Type B pancreatic cell (in vitro differentiated cells): ENCODE measurements at regions not wholly inside any gene's neighbourhood (a gene's known extent, or its start where the extent isn't known, plus 50 kb on each side); places are given as distances from the start of the nearest gene placed in this dataset.

Source experiments
- DNase-seq: peaks from one replicate; pipeline ENCODE4 v3.0.0; 2021; ENCODE audit warnings: mixed read lengths; ENCODE audit not compliant: unreplicated experiment; ENCODE audit errors: extremely low spot score
- H3K27ac Mint-ChIP-seq: 2 replicates; pipeline ENCODE4 v1.8.0; 2021; ENCODE audit warnings: mild to moderate bottlenecking, mixed read lengths
- H3K27me3 Mint-ChIP-seq: 2 replicates; pipeline ENCODE4 v1.8.0; 2021; ENCODE audit warnings: mixed read lengths
- H3K36me3 Mint-ChIP-seq: 2 replicates; pipeline ENCODE4 v1.8.0; 2021; ENCODE audit warnings: mixed read lengths
- H3K4me1 Mint-ChIP-seq: one replicate; pipeline ENCODE4 v1.8.0; 2021; ENCODE audit warnings: mixed read lengths; ENCODE audit not compliant: unreplicated experiment
- H3K4me3 Mint-ChIP-seq: 2 replicates; pipeline ENCODE4 v1.8.0; 2021; ENCODE audit warnings: mild to moderate bottlenecking, mixed read lengths
- H3K9me3 Mint-ChIP-seq: 2 replicates; pipeline ENCODE4 v1.8.0; 2021; ENCODE audit warnings: mixed read lengths
- TF ChIP-seq, protein P1 (sequence below): fragments of 200-600 bp; sonication (generic); conservative IDR thresholded peaks from 2 replicates; pipeline ENCODE4 v1.5.0; 2021; ENCODE audit warnings: antibody characterized with exemption, mild to moderate bottlenecking

DNA sequence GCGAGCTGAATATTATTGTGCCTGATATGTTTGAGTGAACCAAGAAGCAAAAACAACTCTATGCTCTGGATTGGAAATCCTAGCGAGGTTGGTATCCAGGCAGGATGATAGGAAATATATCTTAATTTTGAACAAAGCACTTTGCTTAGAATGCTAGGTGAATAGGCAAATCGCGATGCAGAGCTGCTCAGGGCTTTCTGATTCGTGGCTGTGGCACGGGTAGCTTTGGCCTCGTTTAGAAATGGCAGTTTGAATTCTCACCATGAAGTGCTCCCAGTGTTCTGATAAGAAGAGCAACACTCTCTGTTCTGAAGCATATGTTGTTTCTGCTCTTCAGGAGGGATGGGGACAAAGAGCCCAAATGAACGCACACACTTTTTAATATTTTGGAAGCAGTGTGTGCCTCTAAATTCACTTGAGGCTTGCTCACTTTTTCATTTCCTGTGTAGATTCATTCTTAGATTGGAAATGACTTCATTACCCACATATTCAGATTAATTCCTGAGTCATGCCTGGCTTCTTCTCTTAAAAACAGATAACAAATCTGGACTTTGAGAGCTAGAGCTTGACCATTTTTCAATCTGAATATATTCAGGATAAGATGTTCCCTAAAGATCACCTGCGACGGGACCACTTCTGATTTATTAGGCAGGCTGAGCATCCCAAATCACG, 200.9 kb downstream of the RPAP3 start:
- Mint-ChIP-seq H3K36me3 (no peaks in the 10 kb centered on the region), H3K9me3 (peaks cover 4% of the 10 kb centered on the region), H3K27ac (no peak overlapping the region), H3K4me3 (no peak overlapping the region), H3K27me3 (peaks cover 14% of the 10 kb centered on the region), H3K4me1 (no peaks in the 10 kb centered on the region)
- TF ChIP-seq, protein P1, sequence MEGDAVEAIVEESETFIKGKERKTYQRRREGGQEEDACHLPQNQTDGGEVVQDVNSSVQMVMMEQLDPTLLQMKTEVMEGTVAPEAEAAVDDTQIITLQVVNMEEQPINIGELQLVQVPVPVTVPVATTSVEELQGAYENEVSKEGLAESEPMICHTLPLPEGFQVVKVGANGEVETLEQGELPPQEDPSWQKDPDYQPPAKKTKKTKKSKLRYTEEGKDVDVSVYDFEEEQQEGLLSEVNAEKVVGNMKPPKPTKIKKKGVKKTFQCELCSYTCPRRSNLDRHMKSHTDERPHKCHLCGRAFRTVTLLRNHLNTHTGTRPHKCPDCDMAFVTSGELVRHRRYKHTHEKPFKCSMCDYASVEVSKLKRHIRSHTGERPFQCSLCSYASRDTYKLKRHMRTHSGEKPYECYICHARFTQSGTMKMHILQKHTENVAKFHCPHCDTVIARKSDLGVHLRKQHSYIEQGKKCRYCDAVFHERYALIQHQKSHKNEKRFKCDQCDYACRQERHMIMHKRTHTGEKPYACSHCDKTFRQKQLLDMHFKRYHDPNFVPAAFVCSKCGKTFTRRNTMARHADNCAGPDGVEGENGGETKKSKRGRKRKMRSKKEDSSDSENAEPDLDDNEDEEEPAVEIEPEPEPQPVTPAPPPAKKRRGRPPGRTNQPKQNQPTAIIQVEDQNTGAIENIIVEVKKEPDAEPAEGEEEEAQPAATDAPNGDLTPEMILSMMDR: no peak
- DNase-seq: no peak

DNA sequence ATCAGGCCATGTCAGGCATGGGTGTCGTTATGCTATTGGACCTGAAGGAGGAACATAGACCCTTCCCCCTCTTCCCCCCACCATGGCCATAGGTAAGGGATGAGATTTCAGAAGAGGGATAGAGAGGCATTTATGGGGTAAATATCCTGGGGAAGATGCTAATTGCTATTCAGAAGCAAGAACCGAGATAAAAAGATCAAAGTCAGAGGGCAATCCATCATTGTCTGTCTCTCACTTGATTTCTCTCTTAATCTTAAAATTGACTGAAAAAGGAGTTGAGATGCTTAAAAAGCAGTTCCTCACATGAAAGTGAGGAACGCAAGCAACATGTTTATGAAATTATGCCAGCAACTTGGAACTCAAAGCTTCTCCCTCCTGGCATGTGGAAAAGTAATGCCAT, 212.0 kb downstream of the RPAP3 start:
- H3K27ac Mint-ChIP-seq: no peak overlapping the region
- no peaks in the 10 kb centered on the region for H3K4me1 Mint-ChIP-seq
- peaks cover 18% of the 10 kb centered on the region for H3K27me3 Mint-ChIP-seq
- H3K36me3 Mint-ChIP-seq: no peaks in the 10 kb centered on the region
- no peak for DNase-seq
- H3K4me3 Mint-ChIP-seq: no peak overlapping the region
- H3K9me3 Mint-ChIP-seq: peaks cover 3% of the 10 kb centered on the region
- TF ChIP-seq, protein P1: no peak

DNA sequence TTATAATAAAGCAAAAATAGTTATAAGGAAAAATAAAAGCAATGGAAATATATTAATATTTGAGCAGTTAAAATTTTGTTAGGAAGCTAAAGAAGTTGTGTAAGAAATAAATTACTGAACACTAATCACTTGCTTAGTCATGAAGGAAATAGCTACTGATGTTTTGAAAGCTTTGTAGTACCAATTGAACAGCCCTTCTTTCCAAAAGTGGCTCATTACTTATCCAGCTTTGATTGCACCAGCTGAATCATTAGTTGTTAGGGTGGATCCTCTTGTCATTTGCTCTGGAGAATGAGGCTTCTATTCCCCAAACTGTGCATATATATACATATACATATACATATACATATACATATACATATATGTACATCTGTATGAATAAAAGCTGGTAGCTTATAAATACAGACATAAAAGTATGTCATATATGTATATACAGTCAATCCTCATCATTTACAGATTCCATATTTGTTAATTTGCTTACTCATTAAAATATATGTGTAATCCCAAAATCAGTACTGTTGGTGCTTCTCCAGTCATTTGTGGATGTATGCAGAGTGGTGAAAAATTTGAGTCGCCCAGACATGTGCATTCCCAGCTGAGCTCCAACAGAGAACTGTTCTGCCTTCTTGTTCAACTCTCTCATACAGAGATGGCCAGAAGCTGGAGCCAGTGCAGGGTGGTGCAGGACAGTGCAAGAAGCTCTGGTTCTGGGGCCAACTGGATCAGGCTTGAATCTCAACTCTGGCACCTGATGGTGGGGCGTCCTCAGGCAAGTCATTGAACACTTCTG, 214.1 kb downstream of the RPAP3 start:
- Mint-ChIP-seq H3K27ac (no peak overlapping the region), H3K27me3 (peaks cover 25% of the 10 kb centered on the region), H3K9me3 (peaks cover 4% of the 10 kb centered on the region), H3K36me3 (no peaks in the 10 kb centered on the region), H3K4me3 (no peak overlapping the region), H3K4me1 (no peaks in the 10 kb centered on the region)
- no peak for DNase-seq
- TF ChIP-seq, protein P1: no peak

DNA sequence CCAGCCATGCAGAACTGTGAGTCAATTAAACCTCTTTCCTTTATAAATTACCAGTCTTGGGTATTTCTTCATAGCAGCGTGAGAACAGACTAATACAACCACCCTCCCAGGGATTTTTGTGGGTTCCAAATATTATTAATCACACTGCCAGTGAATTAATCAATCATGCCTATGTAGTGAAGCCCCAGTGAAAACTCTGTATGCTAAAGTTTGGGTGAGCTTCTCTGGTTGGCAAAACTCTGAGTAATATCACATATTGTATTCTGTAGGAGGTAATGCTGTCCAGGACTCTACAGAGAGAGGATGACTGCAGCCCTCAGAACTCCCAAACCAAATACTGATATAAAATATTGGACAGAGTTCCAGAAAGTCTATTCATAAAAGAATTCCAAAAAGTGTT, 216.9 kb downstream of the RPAP3 start:
- no peak overlapping the region for H3K27ac Mint-ChIP-seq
- H3K9me3 Mint-ChIP-seq: peaks cover 4% of the 10 kb centered on the region
- no peak for DNase-seq
- H3K4me1 Mint-ChIP-seq: no peaks in the 10 kb centered on the region
- H3K4me3 Mint-ChIP-seq: no peak overlapping the region
- TF ChIP-seq, protein P1: no peak
- no peaks in the 10 kb centered on the region for H3K36me3 Mint-ChIP-seq
- peaks cover 27% of the 10 kb centered on the region for H3K27me3 Mint-ChIP-seq

DNA sequence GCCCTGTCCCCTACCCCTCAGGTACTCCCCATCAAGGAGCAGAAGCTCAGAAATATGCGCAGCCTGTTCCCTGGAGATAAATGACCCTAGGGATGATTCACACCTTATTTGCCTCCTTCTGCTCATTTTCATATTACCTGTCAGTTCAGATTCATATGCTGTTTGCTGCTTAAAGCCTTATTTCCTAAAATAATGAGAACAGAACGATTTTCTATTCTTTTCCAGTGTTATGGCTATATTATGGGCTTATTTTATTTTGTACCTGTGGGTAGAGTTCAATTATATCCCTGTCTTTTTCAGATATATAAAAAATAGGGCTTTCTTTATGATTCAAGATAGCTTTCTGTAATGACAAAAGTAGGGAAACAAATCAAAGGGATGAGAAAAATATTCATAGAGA, 224.8 kb downstream of the RPAP3 start:
- DNase-seq: no peak
- no peaks in the 10 kb centered on the region for H3K4me1 Mint-ChIP-seq
- TF ChIP-seq, protein P1: no peak
- no peak overlapping the region for H3K4me3 Mint-ChIP-seq
- no peak overlapping the region for H3K27ac Mint-ChIP-seq
- no peaks in the 10 kb centered on the region for H3K36me3 Mint-ChIP-seq
- H3K27me3 Mint-ChIP-seq: peaks cover 31% of the 10 kb centered on the region
- H3K9me3 Mint-ChIP-seq: peaks cover under 1% of the 10 kb centered on the region
